ENCODE measurements at regions not wholly inside any gene's neighbourhood (a gene's known extent, or its start where the extent isn't known, plus 50 kb on each side); places are given as distances from the start of the nearest gene placed in this dataset.
A peak's percentile ranks its signal among the peaks of the same experiment; 100 is the strongest.

- Histone ChIP-seq H3K9me3 (ENCODE audit: control insufficient read depth in 2 of 2, insufficient read depth in 1 of 2, low read depth in 1 of 2, low read length in 1 of 2) (no peaks in the 10 kb centered on the region), H3K4me1 (ENCODE audit: control insufficient read depth in 2 of 2, insufficient read depth in 2 of 2, low read length in 1 of 2) (no peaks in the 10 kb centered on the region), H3K4me3 (ENCODE audit: low read depth in 1 of 2, low read length in 2 of 2) (no peak overlapping the region), H3K27ac (ENCODE audit: low read depth in 2 of 2, low read length in 1 of 2) (peak overlapping the region in 1 of 2 donors; percentile 6), H3K36me3 (ENCODE audit: control insufficient read depth in 2 of 2, insufficient read depth in 2 of 2, low read length in 1 of 2) (no peaks in the 10 kb centered on the region), H3K27me3 (ENCODE audit: control insufficient read depth in 1 of 2, insufficient read depth in 2 of 2, low read length in 2 of 2) (no peaks in the 10 kb centered on the region)
- 61 to 70% methylated on average over 3 of the region's 3 CpGs for WGBS, 2 donors
Measured at GRCh38 chr9:18136354-18136994, 337.5 kb upstream of the ADAMTSL1 start.

DNA sequence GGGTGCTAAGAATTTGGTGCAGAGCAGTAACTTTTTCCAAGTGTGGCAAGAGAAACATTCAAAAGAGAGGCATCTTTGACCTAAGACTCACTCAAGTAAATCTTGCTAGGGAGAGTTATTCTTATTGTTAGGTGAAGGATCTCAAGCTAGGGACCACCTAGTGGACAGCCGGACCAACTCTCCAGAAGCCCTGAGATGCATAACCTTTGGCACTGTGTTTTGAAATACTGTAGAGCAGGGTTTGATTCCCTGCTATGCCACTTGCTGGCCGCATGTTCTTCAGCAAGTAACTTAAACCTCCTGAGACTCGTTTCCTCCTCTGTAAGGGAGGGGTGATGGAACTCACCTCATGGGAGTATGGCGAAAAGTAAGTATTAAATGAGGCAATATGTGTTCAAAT is 336.1 kb upstream of the ADAMTSL1 start:
- no peak overlapping the region for H3K27ac ChIP-seq (ENCODE audit: low read depth in 2 of 2, low read length in 1 of 2)
- WGBS, 2 donors, result 79 to 83% methylated on average over 4 of the region's 4 CpGs
- H3K4me3 ChIP-seq (ENCODE audit: low read depth in 1 of 2, low read length in 2 of 2), result no peak overlapping the region
- no peaks in the 10 kb centered on the region for H3K9me3 ChIP-seq (ENCODE audit: control insufficient read depth in 2 of 2, insufficient read depth in 1 of 2, low read depth in 1 of 2, low read length in 1 of 2)
- H3K4me1 ChIP-seq (ENCODE audit: control insufficient read depth in 2 of 2, insufficient read depth in 2 of 2, low read length in 1 of 2), result no peaks in the 10 kb centered on the region
- H3K27me3 ChIP-seq (ENCODE audit: control insufficient read depth in 1 of 2, insufficient read depth in 2 of 2, low read length in 2 of 2), result no peaks in the 10 kb centered on the region
- H3K36me3 ChIP-seq (ENCODE audit: control insufficient read depth in 2 of 2, insufficient read depth in 2 of 2, low read length in 1 of 2), result no peaks in the 10 kb centered on the region

DNA sequence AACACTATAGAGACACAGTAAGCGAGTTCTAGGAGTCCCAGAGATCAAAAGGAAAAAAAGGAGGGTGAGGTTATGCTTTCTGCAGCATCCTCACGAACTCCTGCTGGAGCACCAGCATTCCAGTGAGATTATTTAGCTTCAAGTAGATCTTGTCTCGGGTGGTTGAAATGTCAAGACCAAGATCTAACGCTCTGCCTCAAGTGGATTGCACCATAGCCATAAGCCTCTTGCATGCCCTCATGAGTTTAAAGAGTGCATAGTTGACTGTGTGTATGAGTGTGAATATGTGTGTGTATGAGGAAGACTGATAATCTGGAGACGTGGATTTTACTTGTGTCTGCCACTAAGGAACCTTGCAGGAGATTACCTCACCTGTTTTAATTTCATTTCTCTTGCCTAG is 335.3 kb upstream of the ADAMTSL1 start:
- no peaks in the 10 kb centered on the region for H3K9me3 ChIP-seq (ENCODE audit: control insufficient read depth in 2 of 2, insufficient read depth in 1 of 2, low read depth in 1 of 2, low read length in 1 of 2)
- WGBS, 2 donors, result 61 to 63% methylated on average over 5 of the region's 5 CpGs
- H3K36me3 ChIP-seq (ENCODE audit: control insufficient read depth in 2 of 2, insufficient read depth in 2 of 2, low read length in 1 of 2), result no peaks in the 10 kb centered on the region
- no peak overlapping the region for H3K27ac ChIP-seq (ENCODE audit: low read depth in 2 of 2, low read length in 1 of 2)
- no peaks in the 10 kb centered on the region for H3K27me3 ChIP-seq (ENCODE audit: control insufficient read depth in 1 of 2, insufficient read depth in 2 of 2, low read length in 2 of 2)
- no peak overlapping the region for H3K4me3 ChIP-seq (ENCODE audit: low read depth in 1 of 2, low read length in 2 of 2)
- no peaks in the 10 kb centered on the region for H3K4me1 ChIP-seq (ENCODE audit: control insufficient read depth in 2 of 2, insufficient read depth in 2 of 2, low read length in 1 of 2)

DNA sequence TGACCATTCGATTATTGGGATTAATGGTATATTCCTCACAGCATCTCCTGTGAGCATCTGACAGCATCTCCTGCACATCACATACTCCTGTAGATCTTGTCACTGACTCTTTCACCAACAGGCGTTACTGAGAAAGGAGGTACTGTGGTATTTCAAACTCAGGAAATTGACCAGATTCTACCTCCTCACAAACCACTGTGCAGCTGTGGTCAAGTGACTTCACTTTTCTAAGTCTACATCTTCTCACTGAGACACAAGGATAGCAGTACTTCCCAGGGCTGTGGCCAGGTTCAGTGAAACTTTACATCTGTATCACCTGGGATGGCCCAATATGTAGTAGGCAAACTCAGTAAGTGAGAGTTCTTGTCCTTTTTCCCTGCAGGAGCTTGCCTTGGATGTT is 332.3 kb upstream of the ADAMTSL1 start:
- H3K36me3 ChIP-seq (ENCODE audit: control insufficient read depth in 2 of 2, insufficient read depth in 2 of 2, low read length in 1 of 2), result no peaks in the 10 kb centered on the region
- H3K27me3 ChIP-seq (ENCODE audit: control insufficient read depth in 1 of 2, insufficient read depth in 2 of 2, low read length in 2 of 2), result no peaks in the 10 kb centered on the region
- no peaks in the 10 kb centered on the region for H3K9me3 ChIP-seq (ENCODE audit: control insufficient read depth in 2 of 2, insufficient read depth in 1 of 2, low read depth in 1 of 2, low read length in 1 of 2)
- H3K4me3 ChIP-seq (ENCODE audit: low read depth in 1 of 2, low read length in 2 of 2), result no peak overlapping the region
- no peak overlapping the region for H3K27ac ChIP-seq (ENCODE audit: low read depth in 2 of 2, low read length in 1 of 2)
- no peaks in the 10 kb centered on the region for H3K4me1 ChIP-seq (ENCODE audit: control insufficient read depth in 2 of 2, insufficient read depth in 2 of 2, low read length in 1 of 2)
- 83 to 91% methylated on average over 2 of the region's 2 CpGs for WGBS, 2 donors

GRCh38 chr9:18143073-18143745 is 330.7 kb upstream of the ADAMTSL1 start:
- H3K36me3 ChIP-seq (ENCODE audit: control insufficient read depth in 2 of 2, insufficient read depth in 2 of 2, low read length in 1 of 2), result no peaks in the 10 kb centered on the region
- H3K4me3 ChIP-seq (ENCODE audit: low read depth in 1 of 2, low read length in 2 of 2), result no peak overlapping the region
- no peaks in the 10 kb centered on the region for H3K9me3 ChIP-seq (ENCODE audit: control insufficient read depth in 2 of 2, insufficient read depth in 1 of 2, low read depth in 1 of 2, low read length in 1 of 2)
- WGBS, 2 donors, result 59 to 66% methylated on average over 4 of the region's 4 CpGs
- H3K4me1 ChIP-seq (ENCODE audit: control insufficient read depth in 2 of 2, insufficient read depth in 2 of 2, low read length in 1 of 2), result no peaks in the 10 kb centered on the region
- H3K27me3 ChIP-seq (ENCODE audit: control insufficient read depth in 1 of 2, insufficient read depth in 2 of 2, low read length in 2 of 2), result no peaks in the 10 kb centered on the region
- H3K27ac ChIP-seq (ENCODE audit: low read depth in 2 of 2, low read length in 1 of 2), result no peak overlapping the region

GRCh38 chr9:18146329-18146728 is 327.6 kb upstream of the ADAMTSL1 start:
- Histone ChIP-seq H3K4me3 (ENCODE audit: low read depth in 1 of 2, low read length in 2 of 2) (no peak overlapping the region), H3K9me3 (ENCODE audit: control insufficient read depth in 2 of 2, insufficient read depth in 1 of 2, low read depth in 1 of 2, low read length in 1 of 2) (no peaks in the 10 kb centered on the region), H3K36me3 (ENCODE audit: control insufficient read depth in 2 of 2, insufficient read depth in 2 of 2, low read length in 1 of 2) (no peaks in the 10 kb centered on the region), H3K27ac (ENCODE audit: low read depth in 2 of 2, low read length in 1 of 2) (no peak overlapping the region), H3K27me3 (ENCODE audit: control insufficient read depth in 1 of 2, insufficient read depth in 2 of 2, low read length in 2 of 2) (no peaks in the 10 kb centered on the region), H3K4me1 (ENCODE audit: control insufficient read depth in 2 of 2, insufficient read depth in 2 of 2, low read length in 1 of 2) (no peaks in the 10 kb centered on the region)
- WGBS, 2 donors, result 84 to 86% methylated on average over 3 of the region's 3 CpGs

DNA sequence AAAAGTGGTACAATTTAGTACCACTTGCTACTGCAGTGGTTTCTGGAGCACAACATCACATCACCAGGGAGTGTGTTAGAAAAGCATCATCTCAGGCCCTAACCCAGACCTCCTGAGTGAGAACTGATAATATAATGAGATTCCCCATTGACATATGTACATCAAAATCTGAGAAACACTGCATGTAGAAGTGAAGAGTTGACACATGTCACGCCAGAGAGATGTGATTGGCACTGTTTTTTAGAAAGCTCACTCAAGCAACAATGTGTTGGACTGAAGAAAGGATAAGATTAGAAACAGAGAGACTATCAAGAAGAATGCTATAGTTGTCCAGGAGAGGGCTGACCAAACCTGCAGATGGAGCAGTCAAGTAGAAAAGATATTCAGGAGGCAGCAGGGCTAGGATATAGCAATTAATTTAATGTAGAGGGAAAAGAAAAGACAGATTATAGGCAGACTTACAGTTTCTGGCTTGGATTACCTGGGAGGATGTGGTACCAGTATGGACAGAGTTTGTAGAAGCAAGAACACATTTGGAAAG is 324.4 kb upstream of the ADAMTSL1 start:
- H3K4me3 ChIP-seq (ENCODE audit: low read depth in 1 of 2, low read length in 2 of 2), result no peak overlapping the region
- H3K4me1 ChIP-seq (ENCODE audit: control insufficient read depth in 2 of 2, insufficient read depth in 2 of 2, low read length in 1 of 2), result no peaks in the 10 kb centered on the region
- 65% methylated on average over 1 of the region's 1 CpG for WGBS, 2 donors
- no peaks in the 10 kb centered on the region for H3K9me3 ChIP-seq (ENCODE audit: control insufficient read depth in 2 of 2, insufficient read depth in 1 of 2, low read depth in 1 of 2, low read length in 1 of 2)
- H3K27ac ChIP-seq (ENCODE audit: low read depth in 2 of 2, low read length in 1 of 2), result no peak overlapping the region
- no peaks in the 10 kb centered on the region for H3K36me3 ChIP-seq (ENCODE audit: control insufficient read depth in 2 of 2, insufficient read depth in 2 of 2, low read length in 1 of 2)
- no peaks in the 10 kb centered on the region for H3K27me3 ChIP-seq (ENCODE audit: control insufficient read depth in 1 of 2, insufficient read depth in 2 of 2, low read length in 2 of 2)

DNA sequence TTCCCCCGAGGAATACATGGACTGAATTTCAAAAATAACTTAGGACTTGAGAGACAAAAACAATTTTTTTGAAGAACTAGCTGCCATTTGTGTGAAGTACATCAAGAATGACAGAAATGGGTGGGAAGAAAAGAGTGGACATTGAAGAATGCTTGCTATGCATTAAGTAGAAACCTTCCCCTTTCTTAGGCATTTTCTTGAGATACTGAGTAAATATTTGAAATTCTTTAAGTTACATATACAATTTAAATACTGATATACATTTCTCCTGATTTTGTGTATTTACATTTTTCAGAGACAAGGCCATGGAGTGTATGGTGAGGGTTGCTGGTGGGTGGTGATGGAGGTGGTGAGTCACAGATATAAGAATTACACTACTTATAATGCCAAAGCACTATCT is 319.3 kb upstream of the ADAMTSL1 start:
- WGBS, 2 donors, result 54 to 56% methylated on average over 1 of the region's 1 CpG
- no peak overlapping the region for H3K27ac ChIP-seq (ENCODE audit: low read depth in 2 of 2, low read length in 1 of 2)
- H3K9me3 ChIP-seq (ENCODE audit: control insufficient read depth in 2 of 2, insufficient read depth in 1 of 2, low read depth in 1 of 2, low read length in 1 of 2), result no peaks in the 10 kb centered on the region
- H3K27me3 ChIP-seq (ENCODE audit: control insufficient read depth in 1 of 2, insufficient read depth in 2 of 2, low read length in 2 of 2), result no peaks in the 10 kb centered on the region
- no peak overlapping the region for H3K4me3 ChIP-seq (ENCODE audit: low read depth in 1 of 2, low read length in 2 of 2)
- no peaks in the 10 kb centered on the region for H3K36me3 ChIP-seq (ENCODE audit: control insufficient read depth in 2 of 2, insufficient read depth in 2 of 2, low read length in 1 of 2)
- H3K4me1 ChIP-seq (ENCODE audit: control insufficient read depth in 2 of 2, insufficient read depth in 2 of 2, low read length in 1 of 2), result no peaks in the 10 kb centered on the region

GRCh38 chr9:18159254-18159653 is 314.7 kb upstream of the ADAMTSL1 start:
- Histone ChIP-seq H3K27me3 (ENCODE audit: control insufficient read depth in 1 of 2, insufficient read depth in 2 of 2, low read length in 2 of 2) (no peaks in the 10 kb centered on the region), H3K4me1 (ENCODE audit: control insufficient read depth in 2 of 2, insufficient read depth in 2 of 2, low read length in 1 of 2) (no peaks in the 10 kb centered on the region), H3K9me3 (ENCODE audit: control insufficient read depth in 2 of 2, insufficient read depth in 1 of 2, low read depth in 1 of 2, low read length in 1 of 2) (no peaks in the 10 kb centered on the region), H3K36me3 (ENCODE audit: control insufficient read depth in 2 of 2, insufficient read depth in 2 of 2, low read length in 1 of 2) (no peaks in the 10 kb centered on the region), H3K4me3 (ENCODE audit: low read depth in 1 of 2, low read length in 2 of 2) (no peak overlapping the region), H3K27ac (ENCODE audit: low read depth in 2 of 2, low read length in 1 of 2) (no peak overlapping the region)
- 52 to 54% methylated on average over 3 of the region's 3 CpGs for WGBS, 2 donors

GRCh38 chr9:18163146-18163545 is 310.8 kb upstream of the ADAMTSL1 start:
- H3K27ac ChIP-seq (ENCODE audit: low read depth in 2 of 2, low read length in 1 of 2), result no peak overlapping the region
- no peaks in the 10 kb centered on the region for H3K4me1 ChIP-seq (ENCODE audit: control insufficient read depth in 2 of 2, insufficient read depth in 2 of 2, low read length in 1 of 2)
- no peaks in the 10 kb centered on the region for H3K9me3 ChIP-seq (ENCODE audit: control insufficient read depth in 2 of 2, insufficient read depth in 1 of 2, low read depth in 1 of 2, low read length in 1 of 2)
- WGBS, 2 donors, result 71 to 94% methylated on average over 1 of the region's 1 CpG
- H3K36me3 ChIP-seq (ENCODE audit: control insufficient read depth in 2 of 2, insufficient read depth in 2 of 2, low read length in 1 of 2), result no peaks in the 10 kb centered on the region
- H3K27me3 ChIP-seq (ENCODE audit: control insufficient read depth in 1 of 2, insufficient read depth in 2 of 2, low read length in 2 of 2), result no peaks in the 10 kb centered on the region
- no peak overlapping the region for H3K4me3 ChIP-seq (ENCODE audit: low read depth in 1 of 2, low read length in 2 of 2)

Measured in esophagus (tissue), 2 donors.